ENCODE measurements at regions not wholly inside any gene's neighbourhood (a gene's known extent, or its start where the extent isn't known, plus 50 kb on each side); places are given as distances from the start of the nearest gene placed in this dataset.

GRCh38 chr11:33622806-33623205 is 77.8 kb downstream of the C11orf91 start:
- Mint-ChIP-seq H3K4me1 (ENCODE audit: low read depth) (no peaks in the 10 kb centered on the region), H3K4me3 (no peak overlapping the region), H3K36me3 (ENCODE audit: low read depth) (no peaks in the 10 kb centered on the region), H3K27me3 (peaks cover 9% of the 10 kb centered on the region), H3K27ac (no peak overlapping the region), H3K9me3 (no peaks in the 10 kb centered on the region)

GRCh38 chr11:33622186-33622585 is 78.4 kb downstream of the C11orf91 start:
- no peak overlapping the region for H3K27ac Mint-ChIP-seq
- no peak overlapping the region for H3K4me3 Mint-ChIP-seq
- H3K36me3 Mint-ChIP-seq (ENCODE audit: low read depth) = no peaks in the 10 kb centered on the region
- H3K4me1 Mint-ChIP-seq (ENCODE audit: low read depth) = no peaks in the 10 kb centered on the region
- H3K27me3 Mint-ChIP-seq = peaks cover 14% of the 10 kb centered on the region
- H3K9me3 Mint-ChIP-seq = no peaks in the 10 kb centered on the region

- Mint-ChIP-seq H3K9me3 (no peaks in the 10 kb centered on the region), H3K4me3 (no peak overlapping the region), H3K4me1 (ENCODE audit: low read depth) (no peaks in the 10 kb centered on the region), H3K27me3 (peaks cover 20% of the 10 kb centered on the region), H3K27ac (no peak overlapping the region), H3K36me3 (ENCODE audit: low read depth) (no peaks in the 10 kb centered on the region)
Measured at GRCh38 chr11:33620423-33621171, 80.0 kb downstream of the C11orf91 start.

GRCh38 chr11:33618956-33619355 is 81.7 kb downstream of the C11orf91 start:
- no peaks in the 10 kb centered on the region for H3K36me3 Mint-ChIP-seq (ENCODE audit: low read depth)
- peaks cover 20% of the 10 kb centered on the region for H3K27me3 Mint-ChIP-seq
- H3K4me3 Mint-ChIP-seq = no peak overlapping the region
- H3K4me1 Mint-ChIP-seq (ENCODE audit: low read depth) = no peaks in the 10 kb centered on the region
- H3K27ac Mint-ChIP-seq = no peak overlapping the region
- no peaks in the 10 kb centered on the region for H3K9me3 Mint-ChIP-seq

- no peak overlapping the region for H3K27ac Mint-ChIP-seq
- H3K27me3 Mint-ChIP-seq = peaks cover 20% of the 10 kb centered on the region
- no peaks in the 10 kb centered on the region for H3K4me1 Mint-ChIP-seq (ENCODE audit: low read depth)
- H3K36me3 Mint-ChIP-seq (ENCODE audit: low read depth) = no peaks in the 10 kb centered on the region
- no peak overlapping the region for H3K4me3 Mint-ChIP-seq
- no peaks in the 10 kb centered on the region for H3K9me3 Mint-ChIP-seq
Measured at GRCh38 chr11:33618351-33618710, 82.3 kb downstream of the C11orf91 start.

- Mint-ChIP-seq H3K9me3 (no peaks in the 10 kb centered on the region), H3K27ac (no peak overlapping the region), H3K27me3 (peaks cover 20% of the 10 kb centered on the region), H3K4me3 (no peak overlapping the region), H3K36me3 (ENCODE audit: low read depth) (no peaks in the 10 kb centered on the region), H3K4me1 (ENCODE audit: low read depth) (no peaks in the 10 kb centered on the region)
Measured at GRCh38 chr11:33617672-33618350, 82.8 kb downstream of the C11orf91 start.

- Mint-ChIP-seq H3K4me3 (no peak overlapping the region), H3K27ac (no peak overlapping the region), H3K4me1 (ENCODE audit: low read depth) (no peaks in the 10 kb centered on the region), H3K36me3 (ENCODE audit: low read depth) (no peaks in the 10 kb centered on the region), H3K9me3 (no peaks in the 10 kb centered on the region), H3K27me3 (peaks cover 20% of the 10 kb centered on the region)
Measured at GRCh38 chr11:33616552-33616951, 84.1 kb downstream of the C11orf91 start.

- Mint-ChIP-seq H3K9me3 (no peaks in the 10 kb centered on the region), H3K27me3 (peaks cover 20% of the 10 kb centered on the region), H3K27ac (no peak overlapping the region), H3K4me1 (ENCODE audit: low read depth) (no peaks in the 10 kb centered on the region), H3K4me3 (no peak overlapping the region), H3K36me3 (ENCODE audit: low read depth) (no peaks in the 10 kb centered on the region)
Measured at GRCh38 chr11:33615751-33616150, 84.9 kb downstream of the C11orf91 start.

- Mint-ChIP-seq H3K36me3 (ENCODE audit: low read depth) (no peaks in the 10 kb centered on the region), H3K27ac (no peak overlapping the region), H3K4me1 (ENCODE audit: low read depth) (no peaks in the 10 kb centered on the region), H3K27me3 (peaks cover 11% of the 10 kb centered on the region), H3K4me3 (no peak overlapping the region), H3K9me3 (no peaks in the 10 kb centered on the region)
Measured at GRCh38 chr11:33613404-33613803, 87.2 kb downstream of the C11orf91 start.

- Mint-ChIP-seq H3K36me3 (ENCODE audit: low read depth) (no peaks in the 10 kb centered on the region), H3K4me3 (no peak overlapping the region), H3K27me3 (no peaks in the 10 kb centered on the region), H3K27ac (no peak overlapping the region), H3K9me3 (no peaks in the 10 kb centered on the region), H3K4me1 (ENCODE audit: low read depth) (no peaks in the 10 kb centered on the region)
Measured at GRCh38 chr11:33610903-33611302, 89.7 kb downstream of the C11orf91 start.

- Mint-ChIP-seq H3K36me3 (ENCODE audit: low read depth) (no peaks in the 10 kb centered on the region), H3K9me3 (no peaks in the 10 kb centered on the region), H3K4me1 (ENCODE audit: low read depth) (no peaks in the 10 kb centered on the region), H3K27me3 (no peaks in the 10 kb centered on the region), H3K27ac (no peak overlapping the region), H3K4me3 (no peak overlapping the region)
Measured at GRCh38 chr11:33608386-33608785, 92.2 kb downstream of the C11orf91 start.

GRCh38 chr11:33606762-33607161 is 93.9 kb downstream of the C11orf91 start:
- H3K27ac Mint-ChIP-seq = no peak overlapping the region
- no peaks in the 10 kb centered on the region for H3K36me3 Mint-ChIP-seq (ENCODE audit: low read depth)
- H3K9me3 Mint-ChIP-seq = no peaks in the 10 kb centered on the region
- H3K27me3 Mint-ChIP-seq = peaks cover 9% of the 10 kb centered on the region
- H3K4me1 Mint-ChIP-seq (ENCODE audit: low read depth) = no peaks in the 10 kb centered on the region
- H3K4me3 Mint-ChIP-seq = no peak overlapping the region

- Mint-ChIP-seq H3K27me3 (peaks cover 14% of the 10 kb centered on the region), H3K36me3 (ENCODE audit: low read depth) (no peaks in the 10 kb centered on the region), H3K4me1 (ENCODE audit: low read depth) (no peaks in the 10 kb centered on the region), H3K4me3 (no peak overlapping the region), H3K9me3 (no peaks in the 10 kb centered on the region), H3K27ac (no peak overlapping the region)
Measured at GRCh38 chr11:33605703-33606102, 94.9 kb downstream of the C11orf91 start.

GRCh38 chr11:33598426-33599069 is 102.1 kb downstream of the C11orf91 start:
- H3K4me1 Mint-ChIP-seq (ENCODE audit: low read depth) = no peaks in the 10 kb centered on the region
- no peak overlapping the region for H3K4me3 Mint-ChIP-seq
- no peak overlapping the region for H3K27ac Mint-ChIP-seq
- H3K36me3 Mint-ChIP-seq (ENCODE audit: low read depth) = no peaks in the 10 kb centered on the region
- peaks cover 4% of the 10 kb centered on the region for H3K9me3 Mint-ChIP-seq
- peaks cover 43% of the 10 kb centered on the region for H3K27me3 Mint-ChIP-seq

GRCh38 chr11:33594188-33594587 is 106.4 kb downstream of the C11orf91 start:
- Mint-ChIP-seq H3K27me3 (peaks cover 21% of the 10 kb centered on the region), H3K36me3 (ENCODE audit: low read depth) (no peaks in the 10 kb centered on the region), H3K9me3 (peaks cover 4% of the 10 kb centered on the region), H3K4me3 (no peak overlapping the region), H3K27ac (no peak overlapping the region), H3K4me1 (ENCODE audit: low read depth) (no peaks in the 10 kb centered on the region)
